ENCODE measurements at regions not wholly inside any gene's neighbourhood (a gene's known extent, or its start where the extent isn't known, plus 50 kb on each side); places are given as distances from the start of the nearest gene placed in this dataset.

DNA sequence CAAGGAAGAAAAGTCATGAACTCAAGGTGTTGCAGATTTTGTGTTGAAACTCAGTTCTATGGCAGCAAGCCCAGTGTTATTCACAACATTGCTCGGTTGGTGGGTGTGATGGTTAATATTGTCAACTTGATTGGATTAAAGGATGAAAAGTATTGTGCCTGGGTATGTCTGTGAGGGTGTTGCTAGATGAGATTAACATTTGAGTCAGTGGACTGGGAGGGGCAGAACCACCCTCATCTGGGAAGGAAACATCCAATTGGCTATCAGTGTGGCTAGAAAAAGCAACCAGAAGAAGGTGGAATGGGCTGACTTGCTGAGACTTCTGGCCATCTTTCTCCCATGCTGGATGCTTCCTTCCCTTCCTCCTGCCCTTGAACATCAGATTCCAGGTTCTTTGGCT, 353.2 kb downstream of the ADRA2A start (continued):
- TF ChIP-seq FOXP1 (CRISPR knock-in tag; IDR thresholded peaks at IDR 0.05; ENCODE audit: borderline replicate concordance) (no peak), CREB1 (CRISPR knock-in tag; IDR thresholded peaks at IDR 0.05) (no peak)
- TF ChIP-seq, protein P1, sequence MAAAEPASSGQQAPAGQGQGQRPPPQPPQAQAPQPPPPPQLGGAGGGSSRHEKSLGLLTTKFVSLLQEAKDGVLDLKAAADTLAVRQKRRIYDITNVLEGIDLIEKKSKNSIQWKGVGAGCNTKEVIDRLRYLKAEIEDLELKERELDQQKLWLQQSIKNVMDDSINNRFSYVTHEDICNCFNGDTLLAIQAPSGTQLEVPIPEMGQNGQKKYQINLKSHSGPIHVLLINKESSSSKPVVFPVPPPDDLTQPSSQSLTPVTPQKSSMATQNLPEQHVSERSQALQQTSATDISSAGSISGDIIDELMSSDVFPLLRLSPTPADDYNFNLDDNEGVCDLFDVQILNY (CRISPR knock-in tag; IDR thresholded peaks at IDR 0.05) = no peak
- TF ChIP-seq, protein P2, sequence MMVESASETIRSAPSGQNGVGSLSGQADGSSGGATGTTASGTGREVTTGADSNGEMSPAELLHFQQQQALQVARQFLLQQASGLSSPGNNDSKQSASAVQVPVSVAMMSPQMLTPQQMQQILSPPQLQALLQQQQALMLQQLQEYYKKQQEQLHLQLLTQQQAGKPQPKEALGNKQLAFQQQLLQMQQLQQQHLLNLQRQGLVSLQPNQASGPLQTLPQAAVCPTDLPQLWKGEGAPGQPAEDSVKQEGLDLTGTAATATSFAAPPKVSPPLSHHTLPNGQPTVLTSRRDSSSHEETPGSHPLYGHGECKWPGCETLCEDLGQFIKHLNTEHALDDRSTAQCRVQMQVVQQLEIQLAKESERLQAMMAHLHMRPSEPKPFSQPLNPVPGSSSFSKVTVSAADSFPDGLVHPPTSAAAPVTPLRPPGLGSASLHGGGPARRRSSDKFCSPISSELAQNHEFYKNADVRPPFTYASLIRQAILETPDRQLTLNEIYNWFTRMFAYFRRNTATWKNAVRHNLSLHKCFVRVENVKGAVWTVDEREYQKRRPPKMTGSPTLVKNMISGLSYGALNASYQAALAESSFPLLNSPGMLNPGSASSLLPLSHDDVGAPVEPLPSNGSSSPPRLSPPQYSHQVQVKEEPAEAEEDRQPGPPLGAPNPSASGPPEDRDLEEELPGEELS (CRISPR knock-in tag; IDR thresholded peaks at IDR 0.05) = no peak

DNA sequence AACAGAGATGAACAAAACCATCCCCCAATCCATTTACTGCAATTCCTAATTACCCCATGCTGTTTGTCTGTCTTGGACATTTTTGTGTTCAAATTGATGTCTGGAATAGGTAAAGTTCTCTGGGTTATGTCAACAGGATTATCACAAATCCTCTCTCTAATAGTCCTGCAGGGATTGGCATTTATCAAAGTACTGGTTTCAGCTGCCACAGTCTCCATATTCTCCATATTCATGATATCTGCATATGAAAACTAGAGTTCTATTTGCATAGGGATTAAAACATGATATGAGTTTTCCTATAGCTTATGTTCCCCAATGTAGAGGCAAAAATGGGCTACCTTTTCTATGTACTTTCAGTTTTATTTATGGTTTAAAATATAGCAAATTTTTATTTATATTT, 355.8 kb downstream of the ADRA2A start:
- Mint-ChIP-seq H3K4me1 (peaks cover 4% of the 10 kb centered on the region), H3K27ac (no peak overlapping the region), H3K4me3 (no peak overlapping the region), H3K9me3 (peaks cover 7% of the 10 kb centered on the region; the same call in 1 of the 2 replicates), H3K27me3 (ENCODE audit: low read depth) (no peaks in the 10 kb centered on the region), H3K36me3 (no peaks in the 10 kb centered on the region; the same call in 1 of the 2 replicates)
- no peak for ATAC-seq
- no peak for TF ChIP-seq ZNF138 (CRISPR knock-in tag; conservative IDR thresholded peaks at IDR 0.05)
- no peak for TF ChIP-seq ZNF423 (CRISPR knock-in tag; IDR thresholded peaks at IDR 0.05)
- TF ChIP-seq HMGA2 (CRISPR knock-in tag; IDR thresholded peaks at IDR 0.05) = no peak
- TF ChIP-seq TP53 (CRISPR knock-in tag; IDR thresholded peaks at IDR 0.05) = no peak
- TF ChIP-seq, protein P3, sequence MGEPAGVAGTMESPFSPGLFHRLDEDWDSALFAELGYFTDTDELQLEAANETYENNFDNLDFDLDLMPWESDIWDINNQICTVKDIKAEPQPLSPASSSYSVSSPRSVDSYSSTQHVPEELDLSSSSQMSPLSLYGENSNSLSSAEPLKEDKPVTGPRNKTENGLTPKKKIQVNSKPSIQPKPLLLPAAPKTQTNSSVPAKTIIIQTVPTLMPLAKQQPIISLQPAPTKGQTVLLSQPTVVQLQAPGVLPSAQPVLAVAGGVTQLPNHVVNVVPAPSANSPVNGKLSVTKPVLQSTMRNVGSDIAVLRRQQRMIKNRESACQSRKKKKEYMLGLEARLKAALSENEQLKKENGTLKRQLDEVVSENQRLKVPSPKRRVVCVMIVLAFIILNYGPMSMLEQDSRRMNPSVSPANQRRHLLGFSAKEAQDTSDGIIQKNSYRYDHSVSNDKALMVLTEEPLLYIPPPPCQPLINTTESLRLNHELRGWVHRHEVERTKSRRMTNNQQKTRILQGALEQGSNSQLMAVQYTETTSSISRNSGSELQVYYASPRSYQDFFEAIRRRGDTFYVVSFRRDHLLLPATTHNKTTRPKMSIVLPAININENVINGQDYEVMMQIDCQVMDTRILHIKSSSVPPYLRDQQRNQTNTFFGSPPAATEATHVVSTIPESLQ (CRISPR knock-in tag; IDR thresholded peaks at IDR 0.05) = no peak
- TF ChIP-seq ELF4 (CRISPR knock-in tag; IDR thresholded peaks at IDR 0.05; ENCODE audit: low read depth) = no peak
- TF ChIP-seq, protein P4, sequence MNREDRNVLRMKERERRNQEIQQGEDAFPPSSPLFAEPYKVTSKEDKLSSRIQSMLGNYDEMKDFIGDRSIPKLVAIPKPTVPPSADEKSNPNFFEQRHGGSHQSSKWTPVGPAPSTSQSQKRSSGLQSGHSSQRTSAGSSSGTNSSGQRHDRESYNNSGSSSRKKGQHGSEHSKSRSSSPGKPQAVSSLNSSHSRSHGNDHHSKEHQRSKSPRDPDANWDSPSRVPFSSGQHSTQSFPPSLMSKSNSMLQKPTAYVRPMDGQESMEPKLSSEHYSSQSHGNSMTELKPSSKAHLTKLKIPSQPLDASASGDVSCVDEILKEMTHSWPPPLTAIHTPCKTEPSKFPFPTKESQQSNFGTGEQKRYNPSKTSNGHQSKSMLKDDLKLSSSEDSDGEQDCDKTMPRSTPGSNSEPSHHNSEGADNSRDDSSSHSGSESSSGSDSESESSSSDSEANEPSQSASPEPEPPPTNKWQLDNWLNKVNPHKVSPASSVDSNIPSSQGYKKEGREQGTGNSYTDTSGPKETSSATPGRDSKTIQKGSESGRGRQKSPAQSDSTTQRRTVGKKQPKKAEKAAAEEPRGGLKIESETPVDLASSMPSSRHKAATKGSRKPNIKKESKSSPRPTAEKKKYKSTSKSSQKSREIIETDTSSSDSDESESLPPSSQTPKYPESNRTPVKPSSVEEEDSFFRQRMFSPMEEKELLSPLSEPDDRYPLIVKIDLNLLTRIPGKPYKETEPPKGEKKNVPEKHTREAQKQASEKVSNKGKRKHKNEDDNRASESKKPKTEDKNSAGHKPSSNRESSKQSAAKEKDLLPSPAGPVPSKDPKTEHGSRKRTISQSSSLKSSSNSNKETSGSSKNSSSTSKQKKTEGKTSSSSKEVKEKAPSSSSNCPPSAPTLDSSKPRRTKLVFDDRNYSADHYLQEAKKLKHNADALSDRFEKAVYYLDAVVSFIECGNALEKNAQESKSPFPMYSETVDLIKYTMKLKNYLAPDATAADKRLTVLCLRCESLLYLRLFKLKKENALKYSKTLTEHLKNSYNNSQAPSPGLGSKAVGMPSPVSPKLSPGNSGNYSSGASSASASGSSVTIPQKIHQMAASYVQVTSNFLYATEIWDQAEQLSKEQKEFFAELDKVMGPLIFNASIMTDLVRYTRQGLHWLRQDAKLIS (CRISPR knock-in tag; IDR thresholded peaks at IDR 0.05; ENCODE audit: borderline replicate concordance) = no peak
- TF ChIP-seq, protein P5, sequence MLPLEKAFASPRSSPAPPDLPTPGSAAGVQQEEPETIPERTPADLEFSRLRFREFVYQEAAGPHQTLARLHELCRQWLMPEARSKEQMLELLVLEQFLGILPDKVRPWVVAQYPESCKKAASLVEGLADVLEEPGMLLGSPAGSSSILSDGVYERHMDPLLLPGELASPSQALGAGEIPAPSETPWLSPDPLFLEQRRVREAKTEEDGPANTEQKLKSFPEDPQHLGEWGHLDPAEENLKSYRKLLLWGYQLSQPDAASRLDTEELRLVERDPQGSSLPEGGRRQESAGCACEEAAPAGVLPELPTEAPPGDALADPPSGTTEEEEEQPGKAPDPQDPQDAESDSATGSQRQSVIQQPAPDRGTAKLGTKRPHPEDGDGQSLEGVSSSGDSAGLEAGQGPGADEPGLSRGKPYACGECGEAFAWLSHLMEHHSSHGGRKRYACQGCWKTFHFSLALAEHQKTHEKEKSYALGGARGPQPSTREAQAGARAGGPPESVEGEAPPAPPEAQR (CRISPR knock-in tag; IDR thresholded peaks at IDR 0.05) = no peak
- TF ChIP-seq, protein P6, sequence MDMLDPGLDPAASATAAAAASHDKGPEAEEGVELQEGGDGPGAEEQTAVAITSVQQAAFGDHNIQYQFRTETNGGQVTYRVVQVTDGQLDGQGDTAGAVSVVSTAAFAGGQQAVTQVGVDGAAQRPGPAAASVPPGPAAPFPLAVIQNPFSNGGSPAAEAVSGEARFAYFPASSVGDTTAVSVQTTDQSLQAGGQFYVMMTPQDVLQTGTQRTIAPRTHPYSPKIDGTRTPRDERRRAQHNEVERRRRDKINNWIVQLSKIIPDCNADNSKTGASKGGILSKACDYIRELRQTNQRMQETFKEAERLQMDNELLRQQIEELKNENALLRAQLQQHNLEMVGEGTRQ (CRISPR knock-in tag; IDR thresholded peaks at IDR 0.05) = no peak
- TF ChIP-seq, protein P7, sequence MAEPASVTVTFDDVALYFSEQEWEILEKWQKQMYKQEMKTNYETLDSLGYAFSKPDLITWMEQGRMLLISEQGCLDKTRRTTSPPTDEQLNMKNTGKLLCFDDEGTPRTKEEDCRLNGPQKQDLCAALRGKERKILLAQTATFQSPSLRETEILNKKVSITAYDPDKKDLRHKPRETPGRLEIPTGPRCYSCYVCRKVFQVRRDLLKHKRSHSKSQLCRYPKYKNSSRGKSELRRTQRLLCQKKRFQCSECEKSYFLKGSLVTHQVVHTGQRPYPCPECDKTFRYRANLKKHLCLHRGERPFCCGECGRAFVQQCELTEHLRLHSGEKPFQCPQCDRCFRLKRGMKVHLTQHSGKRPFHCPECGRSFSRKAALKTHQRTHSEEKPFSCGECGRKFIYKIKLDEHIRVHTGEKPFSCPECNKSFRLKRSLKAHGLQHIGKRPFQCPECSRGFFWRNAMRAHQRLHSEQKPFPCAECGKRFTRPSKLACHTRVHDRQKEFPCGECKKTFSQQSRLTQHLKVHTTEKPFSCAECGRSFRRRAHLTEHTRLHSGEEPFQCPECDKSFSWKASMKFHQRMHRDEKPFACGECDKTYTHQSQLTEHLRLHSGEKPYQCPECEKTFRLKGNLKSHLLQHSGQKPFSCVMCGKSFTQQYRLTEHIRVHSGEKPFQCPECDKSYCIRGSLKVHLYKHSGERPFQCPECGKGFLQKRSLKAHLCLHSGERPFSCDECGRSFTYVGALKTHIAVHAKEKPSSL (CRISPR knock-in tag; conservative IDR thresholded peaks at IDR 0.05) = no peak
- TF ChIP-seq FOXJ3 (CRISPR knock-in tag; IDR thresholded peaks at IDR 0.05; ENCODE audit: borderline replicate concordance) = no peak
- TF ChIP-seq, protein P8, sequence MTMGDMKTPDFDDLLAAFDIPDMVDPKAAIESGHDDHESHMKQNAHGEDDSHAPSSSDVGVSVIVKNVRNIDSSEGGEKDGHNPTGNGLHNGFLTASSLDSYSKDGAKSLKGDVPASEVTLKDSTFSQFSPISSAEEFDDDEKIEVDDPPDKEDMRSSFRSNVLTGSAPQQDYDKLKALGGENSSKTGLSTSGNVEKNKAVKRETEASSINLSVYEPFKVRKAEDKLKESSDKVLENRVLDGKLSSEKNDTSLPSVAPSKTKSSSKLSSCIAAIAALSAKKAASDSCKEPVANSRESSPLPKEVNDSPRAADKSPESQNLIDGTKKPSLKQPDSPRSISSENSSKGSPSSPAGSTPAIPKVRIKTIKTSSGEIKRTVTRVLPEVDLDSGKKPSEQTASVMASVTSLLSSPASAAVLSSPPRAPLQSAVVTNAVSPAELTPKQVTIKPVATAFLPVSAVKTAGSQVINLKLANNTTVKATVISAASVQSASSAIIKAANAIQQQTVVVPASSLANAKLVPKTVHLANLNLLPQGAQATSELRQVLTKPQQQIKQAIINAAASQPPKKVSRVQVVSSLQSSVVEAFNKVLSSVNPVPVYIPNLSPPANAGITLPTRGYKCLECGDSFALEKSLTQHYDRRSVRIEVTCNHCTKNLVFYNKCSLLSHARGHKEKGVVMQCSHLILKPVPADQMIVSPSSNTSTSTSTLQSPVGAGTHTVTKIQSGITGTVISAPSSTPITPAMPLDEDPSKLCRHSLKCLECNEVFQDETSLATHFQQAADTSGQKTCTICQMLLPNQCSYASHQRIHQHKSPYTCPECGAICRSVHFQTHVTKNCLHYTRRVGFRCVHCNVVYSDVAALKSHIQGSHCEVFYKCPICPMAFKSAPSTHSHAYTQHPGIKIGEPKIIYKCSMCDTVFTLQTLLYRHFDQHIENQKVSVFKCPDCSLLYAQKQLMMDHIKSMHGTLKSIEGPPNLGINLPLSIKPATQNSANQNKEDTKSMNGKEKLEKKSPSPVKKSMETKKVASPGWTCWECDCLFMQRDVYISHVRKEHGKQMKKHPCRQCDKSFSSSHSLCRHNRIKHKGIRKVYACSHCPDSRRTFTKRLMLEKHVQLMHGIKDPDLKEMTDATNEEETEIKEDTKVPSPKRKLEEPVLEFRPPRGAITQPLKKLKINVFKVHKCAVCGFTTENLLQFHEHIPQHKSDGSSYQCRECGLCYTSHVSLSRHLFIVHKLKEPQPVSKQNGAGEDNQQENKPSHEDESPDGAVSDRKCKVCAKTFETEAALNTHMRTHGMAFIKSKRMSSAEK (CRISPR knock-in tag; IDR thresholded peaks at IDR 0.05; ENCODE audit: borderline replicate concordance) = no peak
- ChIA-PET CTCF (no interaction called here), POLR2A (no interaction called here)
- no peak for DNase-seq (ENCODE audit: low spot score)

Data from WTC11 (cell line).